ENCODE measurements at regions not wholly inside any gene's neighbourhood (a gene's known extent, or its start where the extent isn't known, plus 50 kb on each side); places are given as distances from the start of the nearest gene placed in this dataset.

- ATAC-seq (ENCODE audit: low read depth): no peak
- H4K91ac ChIP-seq (ENCODE audit: insufficient read depth, low read depth, low read length): no peak overlapping the region
- no peak overlapping the region for H3K4me3 ChIP-seq (ENCODE audit: insufficient read depth, low read depth, low read length)
- DNase-seq: no peak
- intact Hi-C loops (cut with micrococcal nuclease): no loop called here
- no peak overlapping the region for H3K9ac ChIP-seq (ENCODE audit: low read depth, low read length)
- no peak overlapping the region for H3K4me2 ChIP-seq (ENCODE audit: low read depth, low read length)
- no peak overlapping the region for H3K18ac ChIP-seq (ENCODE audit: low read depth, low read length)
- no TSS peak for BruUV-seq (replicated peaks)
- ChIA-PET POLR2A (ENCODE audit: unreplicated experiment) (no interaction called here), CTCF (no interaction called here)
- no peak overlapping the region for H2AFZ ChIP-seq (replicated peaks; ENCODE audit: low read length, poor library complexity)
- no peak overlapping the region for H4K5ac ChIP-seq (ENCODE audit: low read depth, low read length)
- no peaks in the 10 kb centered on the region for H3K9me1 ChIP-seq (ENCODE audit: insufficient read depth, low read length)
- H2AK9ac ChIP-seq (replicated peaks; ENCODE audit: low read depth, low read length, poor library complexity): no peak overlapping the region
- 0 out of 2 replicates have a peak, but pooled peaks cover 2% of the 10 kb centered on the region for H3K9me3 ChIP-seq (ENCODE audit: control insufficient read depth, insufficient read depth, low read length)
- no peak overlapping the region for H2AK5ac ChIP-seq (ENCODE audit: low read depth, low read length)
- no peaks in the 10 kb centered on the region for H3K79me1 ChIP-seq (ENCODE audit: low read depth in 1 of 2, low read length in 2 of 2)
- H2BK15ac ChIP-seq (ENCODE audit: low read depth, low read length): no peak overlapping the region
- no peak overlapping the region for H2BK120ac ChIP-seq (ENCODE audit: low read depth, low read length)
- no CpG with 5 or more reads among the region's 3 CpGs for WGBS, 2 experiments (ENCODE audit: extremely low coverage in 2 of 2, insufficient read length in 1 of 2)
- no peaks in the 10 kb centered on the region for H3K4me1 ChIP-seq (ENCODE audit: control insufficient read depth, insufficient read depth, low read length)
- H3K27ac ChIP-seq (ENCODE audit: insufficient read depth, low read length): no peak overlapping the region
- H2BK20ac ChIP-seq (ENCODE audit: low read depth, low read length): no peak overlapping the region
- no peaks in the 10 kb centered on the region for H3K27me3 ChIP-seq (ENCODE audit: control insufficient read depth, insufficient read depth, low read length)
- H3K14ac ChIP-seq (replicated peaks; ENCODE audit: low read depth, low read length): no peak overlapping the region
- no peaks in the 10 kb centered on the region for H4K20me1 ChIP-seq (ENCODE audit: insufficient read depth, low read length)
- H3K23ac ChIP-seq (ENCODE audit: low read depth, low read length): no peak overlapping the region
- H3K36me3 ChIP-seq (ENCODE audit: control insufficient read depth, insufficient read depth, low read length): no peaks in the 10 kb centered on the region
- dilution Hi-C loops (cut with HindIII; ENCODE audit: low sequenced_read_pairs, unreplicated experiment): no loop called here
- in situ Hi-C loops (cut with MboI; ENCODE audit: low sequenced_read_pairs): no loop called here
- TF ChIP-seq MAFK (IDR thresholded peaks at IDR 0.05; ENCODE audit: low read depth, low read length): no peak
- H3K56ac ChIP-seq (ENCODE audit: extremely low read depth, insufficient read depth, low read length): no peak overlapping the region
- H3K4ac ChIP-seq (ENCODE audit: low read depth, low read length): no peak overlapping the region
- H4K8ac ChIP-seq (ENCODE audit: low read depth in 2 of 2, low read length in 2 of 2): no peak overlapping the region
- H2BK5ac ChIP-seq (ENCODE audit: low read depth, low read length, poor library complexity, severe bottlenecking): no peak overlapping the region
Observed at GRCh38 chr11:97048481-97048880, 658.7 kb downstream of the JRKL start.

Measured in IMR-90 (cell line).